ENCODE measurements at regions not wholly inside any gene's neighbourhood (a gene's known extent, or its start where the extent isn't known, plus 50 kb on each side); places are given as distances from the start of the nearest gene placed in this dataset.

DNA sequence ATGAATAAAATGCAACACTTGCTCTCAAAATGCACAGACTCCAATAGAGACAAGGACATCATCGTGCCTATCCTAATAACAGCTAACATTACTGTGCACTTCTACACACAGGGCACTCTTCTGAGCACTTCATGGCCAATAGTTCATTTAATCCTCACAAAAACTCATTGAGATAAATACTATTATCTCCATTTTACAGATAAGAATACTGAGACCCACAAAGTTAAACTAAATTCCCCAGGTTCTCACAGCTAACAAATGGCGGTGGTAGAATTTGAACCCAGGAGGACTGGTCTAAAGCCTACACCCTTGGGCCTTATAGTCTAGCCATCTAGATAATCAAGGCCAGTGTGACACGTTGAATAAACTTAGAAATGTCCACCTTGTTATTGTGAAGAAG lies 328.6 kb downstream of the RRAGC start:
- TF ChIP-seq SP1 (IDR thresholded peaks at IDR 0.05; ENCODE audit: low read depth) = no peak
- no peak for TF ChIP-seq ZFX (IDR thresholded peaks at IDR 0.05)
- no peak for TF ChIP-seq EGR1 (IDR thresholded peaks at IDR 0.05; ENCODE audit: low read depth)
- TF ChIP-seq EZH2 (IDR thresholded peaks at IDR 0.05) = no peak
- Histone ChIP-seq H3K79me2 (ENCODE audit: insufficient read depth, low read length) (no peaks in the 10 kb centered on the region), H3K36me3 (ENCODE audit: control insufficient read depth in 1 of 2, insufficient read depth in 2 of 2, low read length in 2 of 2) (no peaks in the 10 kb centered on the region), H3K4me3 (replicated peaks in 1 of 2; ENCODE audit: low read depth in 1 of 2, low read length in 2 of 2) (no peak overlapping the region), H3K4me2 (ENCODE audit: low read length) (no peak overlapping the region), H3K27ac (ENCODE audit: low read depth, low read length) (no peak overlapping the region), H3K9ac (ENCODE audit: low read length) (no peak overlapping the region), H2AFZ (ENCODE audit: low read depth, low read length, poor library complexity, severe bottlenecking) (no peak overlapping the region), H4K20me1 (ENCODE audit: insufficient read depth) (no peaks in the 10 kb centered on the region), H3K9me2 (ENCODE audit: insufficient read depth) (no peaks in the 10 kb centered on the region), H3K9me3 (ENCODE audit: control insufficient read depth in 1 of 2, insufficient read depth in 1 of 2, low read depth in 1 of 2, low read length in 2 of 2) (no peaks in the 10 kb centered on the region), H3K27me3 (ENCODE audit: insufficient read depth, low read length) (peaks cover 17% of the 10 kb centered on the region), H3K4me1 (ENCODE audit: control insufficient read depth in 1 of 2, insufficient read depth in 2 of 2, low read length in 2 of 2) (peaks cover 0 to 10% of the 10 kb centered on the region in 2 experiments; a peak in 2 of 4 replicates)
- no peak for DNase-seq (ENCODE audit: low read depth, low spot score)
- ChIA-PET POLR2A (no interaction called here), CTCF (no interaction called here), RAD21 (ENCODE audit: low non-redundant PET in 1 of 2, low total read pairs in 2 of 2, uncharacterized antibody in 2 of 2, unreplicated experiment in 2 of 2) (no interaction called here)
- ATAC-seq = no peak
- no TSS peak for BruUV-seq (replicated peaks)
- intact Hi-C loops (cut with micrococcal nuclease) = no loop called here

- no peaks in the 10 kb centered on the region for H4K20me1 ChIP-seq (ENCODE audit: insufficient read depth)
- ATAC-seq = no peak
These were observed 329.6 kb downstream of the RRAGC start for GRCh38 chr1:38529946-38530345.

More at GRCh38 chr1:38529946-38530345, 329.6 kb downstream of the RRAGC start:
- Histone ChIP-seq H3K4me2 (ENCODE audit: low read length) (no peak overlapping the region), H3K27ac (ENCODE audit: low read depth, low read length) (no peak overlapping the region), H3K27me3 (ENCODE audit: insufficient read depth, low read length) (peaks cover 21% of the 10 kb centered on the region), H2AFZ (ENCODE audit: low read depth, low read length, poor library complexity, severe bottlenecking) (no peak overlapping the region), H3K9me3 (ENCODE audit: control insufficient read depth in 1 of 2, insufficient read depth in 1 of 2, low read depth in 1 of 2, low read length in 2 of 2) (no peaks in the 10 kb centered on the region), H3K36me3 (ENCODE audit: control insufficient read depth in 1 of 2, insufficient read depth in 2 of 2, low read length in 2 of 2) (no peaks in the 10 kb centered on the region), H3K4me3 (replicated peaks in 1 of 2; ENCODE audit: low read depth in 1 of 2, low read length in 2 of 2) (no peak overlapping the region), H3K4me1 (ENCODE audit: control insufficient read depth in 1 of 2, insufficient read depth in 2 of 2, low read length in 2 of 2) (peaks cover 0 to 10% of the 10 kb centered on the region in 2 experiments; a peak in 2 of 4 replicates), H3K9me2 (ENCODE audit: insufficient read depth) (no peaks in the 10 kb centered on the region), H3K9ac (ENCODE audit: low read length) (no peak overlapping the region), H3K79me2 (ENCODE audit: insufficient read depth, low read length) (no peaks in the 10 kb centered on the region)
- intact Hi-C loops (cut with micrococcal nuclease) = loop anchor here (10.0 kb wide), 1 partner anchor 305 kb away; no protein-coding TSS in a partner anchor
- DNase-seq (ENCODE audit: low read depth, low spot score) = no peak
- no peak for TF ChIP-seq RAD21 (IDR thresholded peaks at IDR 0.05; ENCODE audit: low read depth)
- 0 out of 6 replicates have a peak, but pooled peaks of 1 of the 3 experiments have one; percentile 1 for TF ChIP-seq CTCF (IDR thresholded peaks at IDR 0.05 in 2 of 3, conservative IDR thresholded peaks at IDR 0.05 in 1 of 3; ENCODE audit: borderline replicate concordance in 1 of 3, insufficient read depth in 1 of 3, low read depth in 2 of 3, low read length in 2 of 3)
- ChIA-PET CTCF (no interaction called here), POLR2A (no interaction called here), RAD21 (ENCODE audit: low non-redundant PET in 1 of 2, low total read pairs in 2 of 2, uncharacterized antibody in 2 of 2, unreplicated experiment in 2 of 2) (no interaction called here)
- BruUV-seq (replicated peaks) = no TSS peak
